ENCODE measurements at regions not wholly inside any gene's neighbourhood (a gene's known extent, or its start where the extent isn't known, plus 50 kb on each side); places are given as distances from the start of the nearest gene placed in this dataset.

DNA sequence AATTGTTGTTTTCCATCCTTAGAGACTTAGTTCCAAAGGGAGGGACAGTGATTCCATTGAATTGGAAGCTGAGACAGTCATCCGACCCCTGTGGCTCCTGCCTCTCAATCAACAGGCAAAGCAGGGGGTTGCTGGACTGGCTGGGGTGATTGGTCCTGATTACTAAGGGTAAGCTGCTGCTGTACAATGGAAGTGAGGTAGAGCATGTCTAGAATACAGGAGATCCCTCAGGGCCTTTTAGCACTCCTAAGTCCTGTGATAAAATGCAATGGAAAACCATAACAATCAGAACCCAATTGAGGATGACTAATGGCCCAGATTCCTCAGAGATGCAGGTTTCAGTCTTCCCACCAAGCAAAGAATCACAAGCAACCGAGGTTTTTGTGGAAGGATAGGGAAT lies 127.6 kb downstream of the AASDH start:
- Histone ChIP-seq H3K27ac (ENCODE audit: low read depth, low read length) (no peak overlapping the region), H4K8ac (ENCODE audit: low read depth, low read length) (no peak overlapping the region), H3K23ac (ENCODE audit: low read length) (no peak overlapping the region), H3K9ac (ENCODE audit: low read length) (no peak overlapping the region), H3K27me3 (ENCODE audit: insufficient read depth, low read length, poor library complexity) (no peaks in the 10 kb centered on the region), H3K4me1 (ENCODE audit: control insufficient read depth, low read depth, low read length) (peaks cover 15% of the 10 kb centered on the region), H2BK5ac (ENCODE audit: low read length) (no peak overlapping the region), H3K4ac (ENCODE audit: low read depth, low read length) (no peak overlapping the region), H3K36me3 (ENCODE audit: control insufficient read depth, insufficient read depth, low read length) (no peaks in the 10 kb centered on the region), H3K4me3 (ENCODE audit: low read length) (no peak overlapping the region), H2AK5ac (ENCODE audit: low read length) (no peak overlapping the region), H3K56ac (ENCODE audit: low read length) (no peak overlapping the region), H3K79me1 (ENCODE audit: low read length) (peaks cover 2% of the 10 kb centered on the region), H4K5ac (ENCODE audit: low read length) (no peak overlapping the region), H2BK120ac (ENCODE audit: low read depth, low read length) (no peak overlapping the region), H2BK15ac (replicated peaks; ENCODE audit: low read depth) (no peak overlapping the region), H3K18ac (ENCODE audit: low read length) (no peak overlapping the region), H3K79me2 (ENCODE audit: control insufficient read depth, insufficient read depth, low read length) (no peaks in the 10 kb centered on the region), H3K4me2 (ENCODE audit: low read length) (no peak overlapping the region)
- WGBS (ENCODE audit: extremely low coverage, insufficient coverage, low lambda C conversion rate) = no CpG with 5 or more reads among the region's 2 CpGs
- peak; percentile 56 for DNase-seq

DNA sequence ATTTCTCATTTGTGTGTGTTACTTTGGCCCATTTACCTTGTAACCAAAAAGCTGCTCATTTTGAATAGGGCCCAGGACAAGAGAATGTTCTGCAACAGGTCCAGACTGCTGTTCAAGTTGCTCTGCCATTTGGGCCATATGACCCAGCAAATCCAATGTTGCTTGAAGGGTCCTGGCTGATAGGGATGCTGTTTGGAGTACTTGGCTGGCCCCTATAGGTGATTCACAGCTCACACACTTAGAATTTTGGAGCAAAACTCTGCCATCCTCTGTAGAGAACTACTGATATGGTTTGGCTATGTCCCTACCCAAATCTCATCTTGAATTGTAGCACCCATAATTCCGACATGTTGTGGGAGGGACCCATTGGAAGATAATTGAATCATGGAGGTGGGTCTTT lies 131.5 kb downstream of the AASDH start:
- H2AK5ac ChIP-seq (ENCODE audit: low read length) = no peak overlapping the region
- no peak overlapping the region for H3K27ac ChIP-seq (ENCODE audit: low read depth, low read length)
- no peak overlapping the region for H2BK120ac ChIP-seq (ENCODE audit: low read depth, low read length)
- no peaks in the 10 kb centered on the region for H3K79me2 ChIP-seq (ENCODE audit: control insufficient read depth, insufficient read depth, low read length)
- no peak overlapping the region for H3K4me2 ChIP-seq (ENCODE audit: low read length)
- no peak overlapping the region for H3K4me3 ChIP-seq (ENCODE audit: low read length)
- H3K79me1 ChIP-seq (ENCODE audit: low read length) = peaks cover 2% of the 10 kb centered on the region
- no peak overlapping the region for H3K9ac ChIP-seq (ENCODE audit: low read length)
- DNase-seq = peak; percentile 33
- no peak overlapping the region for H2BK15ac ChIP-seq (replicated peaks; ENCODE audit: low read depth)
- H3K23ac ChIP-seq (ENCODE audit: low read length) = no peak overlapping the region
- H3K4me1 ChIP-seq (ENCODE audit: control insufficient read depth, low read depth, low read length) = peaks cover 27% of the 10 kb centered on the region
- no peaks in the 10 kb centered on the region for H3K36me3 ChIP-seq (ENCODE audit: control insufficient read depth, insufficient read depth, low read length)
- H3K56ac ChIP-seq (ENCODE audit: low read length) = no peak overlapping the region
- H4K5ac ChIP-seq (ENCODE audit: low read length) = no peak overlapping the region
- H3K18ac ChIP-seq (ENCODE audit: low read length) = no peak overlapping the region
- H3K4ac ChIP-seq (ENCODE audit: low read depth, low read length) = no peak overlapping the region
- no peak overlapping the region for H2BK5ac ChIP-seq (ENCODE audit: low read length)
- no peak overlapping the region for H4K8ac ChIP-seq (ENCODE audit: low read depth, low read length)
- WGBS (ENCODE audit: extremely low coverage, insufficient coverage, low lambda C conversion rate) = no CpG with 5 or more reads among the region's 1 CpG
- H3K27me3 ChIP-seq (ENCODE audit: insufficient read depth, low read length, poor library complexity) = no peaks in the 10 kb centered on the region

GRCh38 chr4:56253666-56254305 lies 133.5 kb downstream of the AASDH start:
- no peak overlapping the region for H3K27ac ChIP-seq (ENCODE audit: low read depth, low read length)
- H2AK5ac ChIP-seq (ENCODE audit: low read length) = no peak overlapping the region
- no peak overlapping the region for H2BK15ac ChIP-seq (replicated peaks; ENCODE audit: low read depth)
- no peak overlapping the region for H3K18ac ChIP-seq (ENCODE audit: low read length)
- no peak for DNase-seq
- no peak overlapping the region for H3K9ac ChIP-seq (ENCODE audit: low read length)
- no peaks in the 10 kb centered on the region for H3K79me2 ChIP-seq (ENCODE audit: control insufficient read depth, insufficient read depth, low read length)
- no peak overlapping the region for H3K23ac ChIP-seq (ENCODE audit: low read length)
- no peak overlapping the region for H2BK120ac ChIP-seq (ENCODE audit: low read depth, low read length)
- peaks cover 2% of the 10 kb centered on the region for H3K79me1 ChIP-seq (ENCODE audit: low read length)
- no peak overlapping the region for H4K8ac ChIP-seq (ENCODE audit: low read depth, low read length)
- H3K36me3 ChIP-seq (ENCODE audit: control insufficient read depth, insufficient read depth, low read length) = no peaks in the 10 kb centered on the region
- WGBS (ENCODE audit: extremely low coverage, insufficient coverage, low lambda C conversion rate) = no CpG with 5 or more reads among the region's 4 CpGs
- H3K27me3 ChIP-seq (ENCODE audit: insufficient read depth, low read length, poor library complexity) = no peaks in the 10 kb centered on the region
- H3K56ac ChIP-seq (ENCODE audit: low read length) = no peak overlapping the region
- peaks cover 16% of the 10 kb centered on the region for H3K4me1 ChIP-seq (ENCODE audit: control insufficient read depth, low read depth, low read length)
- no peak overlapping the region for H3K4me2 ChIP-seq (ENCODE audit: low read length)
- no peak overlapping the region for H4K5ac ChIP-seq (ENCODE audit: low read length)
- H2BK5ac ChIP-seq (ENCODE audit: low read length) = no peak overlapping the region
- no peak overlapping the region for H3K4ac ChIP-seq (ENCODE audit: low read depth, low read length)
- H3K4me3 ChIP-seq (ENCODE audit: low read length) = no peak overlapping the region

DNA sequence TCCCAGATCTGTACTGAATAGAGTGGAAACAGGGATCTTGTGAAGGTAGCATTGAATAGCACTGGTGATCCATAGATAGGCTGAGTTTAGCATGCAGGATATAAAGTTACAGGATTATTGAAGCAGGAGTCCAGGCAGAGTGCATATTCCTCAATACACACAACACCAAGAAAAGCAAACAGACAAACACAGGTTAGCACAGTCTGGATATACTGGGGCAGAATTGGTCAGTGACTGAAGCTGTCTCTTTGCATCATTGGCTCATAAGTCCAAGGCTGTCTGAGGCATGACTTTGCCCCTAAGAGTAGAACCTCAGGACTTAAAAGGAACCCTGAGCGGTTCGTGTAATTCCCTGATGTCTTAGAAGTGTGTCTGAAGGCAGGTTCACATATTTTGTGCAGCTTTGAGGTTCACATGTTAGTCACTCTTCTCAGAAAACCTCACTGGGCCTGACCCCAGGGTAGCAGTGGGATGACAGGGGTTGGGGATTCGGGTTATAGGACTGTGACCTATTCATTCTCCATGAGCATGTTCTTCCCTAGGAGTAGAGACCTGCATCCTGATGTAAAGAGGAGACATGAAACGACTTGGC lies 134.6 kb downstream of the AASDH start:
- H3K27ac ChIP-seq (ENCODE audit: low read depth, low read length) = no peak overlapping the region

DNA sequence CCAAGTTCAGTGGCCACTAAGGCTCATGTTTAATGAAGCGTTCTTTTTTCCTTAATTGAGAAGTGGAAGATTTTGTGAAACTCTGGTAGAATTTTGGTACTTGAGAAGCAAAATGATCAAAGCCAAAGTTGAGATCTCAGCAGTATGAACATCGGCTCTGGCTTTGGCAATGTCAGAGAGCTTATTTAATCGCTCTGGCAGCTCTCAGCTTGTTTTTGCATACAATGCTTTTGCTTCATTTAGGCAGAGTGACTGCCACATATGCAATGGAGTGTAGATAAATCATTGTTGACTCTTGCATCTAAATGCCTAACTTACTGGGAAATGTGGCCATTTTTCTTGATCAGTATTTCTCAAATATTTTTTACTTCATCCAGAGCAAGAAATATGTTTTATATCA lies 135.7 kb downstream of the AASDH start:
- Histone ChIP-seq H3K79me2 (ENCODE audit: control insufficient read depth, insufficient read depth, low read length) (no peaks in the 10 kb centered on the region), H4K8ac (ENCODE audit: low read depth, low read length) (no peak overlapping the region), H3K18ac (ENCODE audit: low read length) (no peak overlapping the region), H3K4me1 (ENCODE audit: control insufficient read depth, low read depth, low read length) (peaks cover 12% of the 10 kb centered on the region), H3K27ac (ENCODE audit: low read depth, low read length) (no peak overlapping the region), H3K9ac (ENCODE audit: low read length) (no peak overlapping the region), H3K4me2 (ENCODE audit: low read length) (no peak overlapping the region), H3K79me1 (ENCODE audit: low read length) (no peaks in the 10 kb centered on the region), H3K23ac (ENCODE audit: low read length) (no peak overlapping the region), H2BK5ac (ENCODE audit: low read length) (no peak overlapping the region), H3K4ac (ENCODE audit: low read depth, low read length) (no peak overlapping the region), H3K4me3 (ENCODE audit: low read length) (no peak overlapping the region), H3K27me3 (ENCODE audit: insufficient read depth, low read length, poor library complexity) (no peaks in the 10 kb centered on the region), H2BK15ac (replicated peaks; ENCODE audit: low read depth) (no peak overlapping the region), H2AK5ac (ENCODE audit: low read length) (no peak overlapping the region), H2BK120ac (ENCODE audit: low read depth, low read length) (no peak overlapping the region), H4K5ac (ENCODE audit: low read length) (no peak overlapping the region), H3K36me3 (ENCODE audit: control insufficient read depth, insufficient read depth, low read length) (no peaks in the 10 kb centered on the region), H3K56ac (ENCODE audit: low read length) (no peak overlapping the region)
- DNase-seq = peak; percentile 86
- no CpG with 5 or more reads among the region's 3 CpGs for WGBS (ENCODE audit: extremely low coverage, insufficient coverage, low lambda C conversion rate)

More for the DNA sequence above, 134.6 kb downstream of the AASDH start:
- WGBS (ENCODE audit: extremely low coverage, insufficient coverage, low lambda C conversion rate) = no CpG with 5 or more reads among the region's 4 CpGs
- H3K27me3 ChIP-seq (ENCODE audit: insufficient read depth, low read length, poor library complexity) = no peaks in the 10 kb centered on the region
- no peak for DNase-seq
- no peaks in the 10 kb centered on the region for H3K36me3 ChIP-seq (ENCODE audit: control insufficient read depth, insufficient read depth, low read length)
- H3K4me3 ChIP-seq (ENCODE audit: low read length) = no peak overlapping the region
- no peaks in the 10 kb centered on the region for H3K79me1 ChIP-seq (ENCODE audit: low read length)
- no peak overlapping the region for H4K5ac ChIP-seq (ENCODE audit: low read length)
- no peak overlapping the region for H3K18ac ChIP-seq (ENCODE audit: low read length)
- no peak overlapping the region for H4K8ac ChIP-seq (ENCODE audit: low read depth, low read length)
- peak overlapping the region; percentile 17 for H2BK5ac ChIP-seq (ENCODE audit: low read length)
- H3K56ac ChIP-seq (ENCODE audit: low read length) = peak overlapping the region; percentile 37
- H3K4ac ChIP-seq (ENCODE audit: low read depth, low read length) = no peak overlapping the region
- peaks cover 12% of the 10 kb centered on the region for H3K4me1 ChIP-seq (ENCODE audit: control insufficient read depth, low read depth, low read length)
- no peaks in the 10 kb centered on the region for H3K79me2 ChIP-seq (ENCODE audit: control insufficient read depth, insufficient read depth, low read length)
- no peak overlapping the region for H2BK120ac ChIP-seq (ENCODE audit: low read depth, low read length)
- no peak overlapping the region for H3K4me2 ChIP-seq (ENCODE audit: low read length)
- no peak overlapping the region for H2AK5ac ChIP-seq (ENCODE audit: low read length)
- H2BK15ac ChIP-seq (replicated peaks; ENCODE audit: low read depth) = no peak overlapping the region
- no peak overlapping the region for H3K23ac ChIP-seq (ENCODE audit: low read length)
- no peak overlapping the region for H3K9ac ChIP-seq (ENCODE audit: low read length)

GRCh38 chr4:56250776-56251175 lies 136.5 kb downstream of the AASDH start:
- DNase-seq = no peak
- no peaks in the 10 kb centered on the region for H3K36me3 ChIP-seq (ENCODE audit: control insufficient read depth, insufficient read depth, low read length)
- H3K56ac ChIP-seq (ENCODE audit: low read length) = peak overlapping the region; percentile 51
- no peak overlapping the region for H2BK15ac ChIP-seq (replicated peaks; ENCODE audit: low read depth)
- H3K23ac ChIP-seq (ENCODE audit: low read length) = no peak overlapping the region
- H3K4me2 ChIP-seq (ENCODE audit: low read length) = no peak overlapping the region
- no peak overlapping the region for H4K8ac ChIP-seq (ENCODE audit: low read depth, low read length)
- no CpG with 5 or more reads among the region's 2 CpGs for WGBS (ENCODE audit: extremely low coverage, insufficient coverage, low lambda C conversion rate)
- no peak overlapping the region for H3K27ac ChIP-seq (ENCODE audit: low read depth, low read length)
- H3K9ac ChIP-seq (ENCODE audit: low read length) = no peak overlapping the region
- no peaks in the 10 kb centered on the region for H3K27me3 ChIP-seq (ENCODE audit: insufficient read depth, low read length, poor library complexity)
- H2AK5ac ChIP-seq (ENCODE audit: low read length) = no peak overlapping the region
- no peak overlapping the region for H2BK120ac ChIP-seq (ENCODE audit: low read depth, low read length)
- no peaks in the 10 kb centered on the region for H3K79me2 ChIP-seq (ENCODE audit: control insufficient read depth, insufficient read depth, low read length)
- no peak overlapping the region for H3K18ac ChIP-seq (ENCODE audit: low read length)
- no peak overlapping the region for H4K5ac ChIP-seq (ENCODE audit: low read length)
- H3K79me1 ChIP-seq (ENCODE audit: low read length) = no peaks in the 10 kb centered on the region
- peaks cover 12% of the 10 kb centered on the region for H3K4me1 ChIP-seq (ENCODE audit: control insufficient read depth, low read depth, low read length)
- H2BK5ac ChIP-seq (ENCODE audit: low read length) = peak overlapping the region; percentile 41
- H3K4me3 ChIP-seq (ENCODE audit: low read length) = no peak overlapping the region
- H3K4ac ChIP-seq (ENCODE audit: low read depth, low read length) = no peak overlapping the region
